Iris pigment epithelial cell (primary cell): ENCODE measurements at regions not wholly inside any gene's neighbourhood (a gene's known extent, or its start where the extent isn't known, plus 50 kb on each side); places are given as distances from the start of the nearest gene placed in this dataset.
"Not testable (repeated sequence)": the region's sequence is repeated elsewhere in the genome, so short reads cannot be mapped to it uniquely, and the experiment has no call there.

Experiments used
- DNase-seq: peaks from one replicate; pipeline ENCODE4 v3.0.0-alpha.2; 2011; ENCODE audit warnings: low read depth

GRCh38 chr16:21487956-21488355 lies 111.4 kb upstream of the METTL9 start:
- DNase-seq: not testable (repeated sequence)

DNA sequence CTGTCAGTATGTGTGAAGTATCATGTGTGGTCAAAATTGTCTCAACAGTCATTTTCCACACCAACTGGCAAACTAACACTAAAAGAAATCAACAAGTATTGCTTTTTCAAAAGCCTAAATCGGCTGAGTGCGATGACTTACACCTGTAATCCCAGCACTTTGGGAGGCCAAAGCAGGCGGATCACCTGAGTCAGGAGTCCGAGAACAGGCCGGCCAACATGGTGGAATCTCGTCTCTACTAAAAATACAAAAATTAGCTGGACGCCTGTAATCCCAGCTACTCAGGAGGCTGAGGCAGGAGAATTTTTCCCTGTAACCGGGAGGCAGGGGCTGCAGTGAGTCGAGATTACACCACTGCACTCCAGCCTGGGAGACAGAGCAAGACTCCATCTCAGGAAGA lies 100.3 kb upstream of the METTL9 start:
- not testable (repeated sequence) for DNase-seq

DNA sequence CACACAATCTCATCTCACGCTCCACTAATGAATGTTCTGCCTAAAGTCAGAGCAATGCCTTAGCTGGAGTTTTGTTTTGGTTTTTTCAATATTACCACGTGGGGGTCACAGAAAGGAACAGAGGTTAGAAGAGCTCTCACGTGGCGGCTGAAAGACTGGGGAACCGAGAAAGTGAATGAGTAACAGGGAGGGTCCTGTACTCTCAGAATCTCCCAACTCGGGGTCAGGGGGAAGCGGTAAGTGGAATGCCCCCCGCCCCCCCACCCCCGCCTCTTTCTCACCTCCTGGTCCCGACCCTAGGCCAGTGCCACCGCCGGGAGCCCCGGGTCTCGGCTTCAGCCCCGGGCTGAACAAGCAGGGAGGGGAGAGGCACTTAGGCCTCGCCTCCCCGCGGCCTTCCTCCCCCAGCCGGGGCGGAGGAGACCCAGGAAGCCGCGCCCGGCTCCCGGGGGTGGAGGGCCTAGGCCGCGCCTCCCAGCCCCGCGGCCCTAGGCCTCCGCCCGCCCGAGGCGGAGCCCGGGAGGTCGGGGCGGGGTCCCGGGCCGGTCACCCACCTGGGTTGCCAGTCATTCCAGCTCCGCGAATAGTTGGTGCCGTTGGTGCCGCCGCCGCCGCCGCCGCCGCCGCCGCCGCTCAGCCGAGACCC lies 98.0 kb upstream of the METTL9 start:
- peak; percentile 59 for DNase-seq

DNA sequence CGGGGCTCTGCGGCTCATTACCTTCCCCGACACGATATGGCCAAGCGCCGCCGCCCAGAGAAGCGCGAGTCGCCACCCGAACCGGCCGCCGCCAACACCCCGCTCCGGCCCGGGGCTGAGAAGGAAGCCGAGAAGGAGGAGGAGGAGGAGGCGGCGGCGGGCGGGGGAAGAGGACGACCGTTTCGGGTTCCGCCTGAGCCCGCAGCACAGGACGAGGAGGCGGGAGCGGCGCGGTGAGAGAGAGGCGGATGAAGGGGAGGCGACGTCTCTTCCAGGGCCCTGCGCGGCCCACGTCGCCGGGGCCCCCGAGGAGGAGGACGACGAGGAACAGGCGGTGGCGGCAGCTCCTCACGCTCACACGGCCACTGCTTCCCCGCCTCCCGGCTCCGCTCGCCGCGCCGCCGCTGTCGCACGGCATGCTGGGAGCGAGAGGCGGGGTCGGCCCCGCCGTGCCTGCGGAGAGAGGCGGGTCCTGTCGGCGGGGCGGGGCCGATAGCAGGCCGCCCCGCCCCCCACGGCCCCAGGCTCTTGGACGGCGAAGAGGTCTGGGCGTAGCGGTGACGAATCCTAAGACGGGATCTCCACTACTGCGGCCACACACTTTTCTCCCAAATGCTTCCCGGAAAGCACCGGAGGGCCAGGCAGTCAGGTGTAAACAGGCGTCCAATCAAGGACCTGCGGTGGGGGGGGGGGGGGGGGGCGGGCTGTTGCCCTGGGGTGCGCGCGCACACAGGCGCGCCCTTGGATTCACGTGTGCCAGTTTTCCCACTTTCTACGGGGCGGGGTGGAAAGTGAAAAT lies 97.3 kb upstream of the METTL9 start:
- peak; percentile 97 for DNase-seq

DNA sequence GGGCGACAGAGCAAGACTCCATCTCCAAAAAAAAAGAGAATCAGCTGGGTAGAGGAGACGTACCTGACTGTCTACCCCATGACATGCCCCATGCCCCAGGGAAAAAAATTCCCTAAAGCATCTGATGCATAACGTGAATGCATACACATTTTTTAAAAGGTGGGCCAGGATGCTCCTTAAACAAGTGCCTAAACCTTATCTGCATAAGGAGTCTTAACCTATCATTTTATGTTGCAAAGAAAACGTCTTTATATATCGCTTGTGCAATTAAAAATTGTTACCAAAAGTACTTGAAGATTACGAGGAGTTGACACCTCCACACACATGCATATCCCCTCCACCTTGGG lies 95.8 kb upstream of the METTL9 start:
- not testable (repeated sequence) for DNase-seq

DNA sequence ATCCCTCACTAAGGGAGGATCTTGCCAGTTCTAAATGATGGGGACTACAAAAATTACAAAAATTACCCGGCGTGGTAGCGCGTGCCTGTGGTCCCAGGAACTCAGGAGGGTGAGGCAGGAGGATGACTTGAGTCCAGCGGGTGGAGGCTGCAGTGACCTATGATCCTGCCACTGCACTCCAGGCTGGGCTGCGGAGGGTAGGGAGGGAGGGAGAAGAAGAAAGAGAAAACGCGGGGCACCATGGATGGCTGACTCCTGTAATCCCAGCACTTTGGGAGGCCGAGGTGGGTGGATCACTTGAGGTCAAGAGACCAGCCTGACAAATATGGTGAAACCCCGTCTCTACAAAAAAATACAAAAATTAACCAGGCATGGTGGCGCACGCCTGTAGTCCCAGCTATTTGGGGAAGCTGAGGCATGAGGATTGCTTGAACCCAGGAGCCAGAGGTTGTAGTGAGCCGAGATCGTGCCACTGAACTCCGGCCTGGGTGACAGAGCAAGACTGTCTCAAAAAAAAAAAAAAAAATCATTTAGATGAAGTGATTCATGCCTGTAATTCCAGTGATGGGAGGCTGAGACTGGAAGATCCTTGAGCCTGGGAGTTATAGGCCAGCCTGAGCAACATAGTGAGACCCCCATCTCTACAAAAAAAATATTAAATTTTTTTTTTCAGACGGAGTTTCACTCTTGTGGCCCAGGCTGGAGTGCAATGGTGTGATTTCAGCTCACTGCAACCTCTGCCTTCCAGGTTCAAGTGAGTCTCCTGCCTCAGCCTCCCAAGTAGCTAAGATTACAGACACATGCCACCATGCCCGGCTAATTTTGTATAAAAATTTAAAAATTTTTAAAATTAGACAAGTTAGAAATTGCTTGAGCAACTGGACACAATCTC lies 95.2 kb upstream of the METTL9 start:
- not testable (repeated sequence) for DNase-seq

DNA sequence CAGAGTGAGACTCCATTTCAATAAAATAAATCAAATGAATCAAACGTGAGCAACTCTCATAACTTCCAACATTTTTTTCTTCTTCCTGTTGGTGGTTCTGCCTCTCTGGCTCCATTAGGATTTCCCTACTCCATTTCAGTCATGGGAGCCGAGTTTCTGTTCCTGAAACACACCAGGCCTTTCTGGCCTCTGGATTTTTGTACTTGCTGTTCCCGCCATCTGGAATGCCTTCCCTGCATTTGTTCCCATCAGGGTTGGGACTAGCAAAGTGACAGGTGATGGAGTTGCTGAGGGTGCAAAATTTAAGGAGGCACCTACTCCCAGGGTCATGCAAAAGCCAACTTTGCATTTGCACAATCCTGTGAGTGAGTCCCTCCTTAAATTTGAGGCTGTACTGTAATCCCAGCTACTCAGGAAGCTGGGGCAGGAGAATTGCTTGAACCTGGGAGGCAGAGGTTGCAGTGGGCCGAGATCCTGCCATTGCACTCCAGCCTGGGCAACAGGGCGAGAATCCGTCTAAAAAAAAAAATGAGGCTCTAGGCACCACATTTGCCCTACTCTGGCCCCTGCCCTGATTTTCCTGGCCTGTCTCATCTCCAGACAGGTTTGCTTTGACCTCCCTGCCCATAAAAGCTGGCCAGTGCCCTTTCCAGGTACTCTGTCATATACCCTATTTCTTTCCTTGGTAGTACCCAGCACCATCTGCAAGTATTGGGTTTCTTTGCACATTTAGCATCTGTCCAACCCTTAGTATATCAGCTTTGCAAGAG lies 93.4 kb upstream of the METTL9 start:
- not testable (repeated sequence) for DNase-seq

- DNase-seq: not testable (repeated sequence)
Measured at GRCh38 chr16:21506857-21507456, 92.4 kb upstream of the METTL9 start.

GRCh38 chr16:21507631-21508305 lies 91.6 kb upstream of the METTL9 start:
- DNase-seq: not testable (repeated sequence)

DNA sequence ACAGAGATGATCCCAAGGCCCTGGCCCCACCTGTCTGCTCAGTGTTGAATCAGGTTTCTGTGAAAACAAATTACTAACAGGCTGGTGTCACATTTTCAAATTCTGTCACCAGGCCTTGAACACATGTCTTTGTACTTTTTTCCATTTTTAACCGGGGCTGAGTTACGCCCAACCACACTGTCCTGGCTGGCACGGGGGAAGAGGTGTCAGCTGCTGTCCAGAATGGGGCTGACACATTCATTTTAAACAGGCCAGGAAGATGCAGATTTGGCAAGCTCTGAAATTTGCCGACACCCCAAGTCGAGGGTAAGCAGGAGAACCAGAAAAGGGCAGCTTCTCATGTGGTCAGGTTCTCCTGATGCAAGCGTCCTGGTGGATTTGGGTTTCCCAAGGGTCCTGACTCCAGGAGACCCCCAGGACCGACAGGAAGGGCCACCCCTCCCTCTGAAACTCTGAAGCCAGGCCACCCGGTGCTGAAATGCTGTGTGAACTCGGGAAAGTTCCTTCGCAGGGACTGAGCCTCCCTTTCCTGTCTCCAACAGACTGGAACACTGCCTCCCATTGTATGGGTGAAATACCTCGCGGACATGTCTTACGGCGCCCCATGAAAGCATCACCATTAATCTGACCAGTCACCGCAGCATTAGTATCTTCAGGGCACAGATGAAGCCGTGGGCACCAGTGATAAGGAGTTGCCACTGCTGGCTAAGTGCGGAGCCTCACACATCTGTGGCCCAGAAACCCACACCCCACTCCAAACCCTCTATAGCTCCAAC lies 90.5 kb upstream of the METTL9 start:
- not testable (repeated sequence) for DNase-seq

- DNase-seq: not testable (repeated sequence)
Measured at GRCh38 chr16:21509437-21510086, 89.8 kb upstream of the METTL9 start.

DNA sequence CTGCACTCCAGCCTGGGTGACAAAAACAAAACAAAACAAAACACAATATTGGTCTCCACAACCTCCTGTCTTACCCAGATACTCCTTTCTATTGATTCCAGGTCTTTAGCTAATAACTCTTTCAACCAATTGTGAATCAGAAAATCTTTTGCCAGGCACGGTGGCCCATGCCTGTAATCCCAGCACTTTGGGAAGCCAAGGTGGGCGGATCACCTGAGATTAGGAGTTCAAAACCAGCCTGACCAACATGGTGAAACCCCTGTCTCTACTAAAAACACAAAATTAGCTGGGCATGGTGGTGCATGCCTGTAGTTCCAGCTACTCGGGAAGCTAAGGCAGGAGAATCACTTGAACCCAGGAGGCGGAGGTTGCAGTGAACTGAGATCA lies 88.5 kb upstream of the METTL9 start:
- DNase-seq: not testable (repeated sequence)

DNA sequence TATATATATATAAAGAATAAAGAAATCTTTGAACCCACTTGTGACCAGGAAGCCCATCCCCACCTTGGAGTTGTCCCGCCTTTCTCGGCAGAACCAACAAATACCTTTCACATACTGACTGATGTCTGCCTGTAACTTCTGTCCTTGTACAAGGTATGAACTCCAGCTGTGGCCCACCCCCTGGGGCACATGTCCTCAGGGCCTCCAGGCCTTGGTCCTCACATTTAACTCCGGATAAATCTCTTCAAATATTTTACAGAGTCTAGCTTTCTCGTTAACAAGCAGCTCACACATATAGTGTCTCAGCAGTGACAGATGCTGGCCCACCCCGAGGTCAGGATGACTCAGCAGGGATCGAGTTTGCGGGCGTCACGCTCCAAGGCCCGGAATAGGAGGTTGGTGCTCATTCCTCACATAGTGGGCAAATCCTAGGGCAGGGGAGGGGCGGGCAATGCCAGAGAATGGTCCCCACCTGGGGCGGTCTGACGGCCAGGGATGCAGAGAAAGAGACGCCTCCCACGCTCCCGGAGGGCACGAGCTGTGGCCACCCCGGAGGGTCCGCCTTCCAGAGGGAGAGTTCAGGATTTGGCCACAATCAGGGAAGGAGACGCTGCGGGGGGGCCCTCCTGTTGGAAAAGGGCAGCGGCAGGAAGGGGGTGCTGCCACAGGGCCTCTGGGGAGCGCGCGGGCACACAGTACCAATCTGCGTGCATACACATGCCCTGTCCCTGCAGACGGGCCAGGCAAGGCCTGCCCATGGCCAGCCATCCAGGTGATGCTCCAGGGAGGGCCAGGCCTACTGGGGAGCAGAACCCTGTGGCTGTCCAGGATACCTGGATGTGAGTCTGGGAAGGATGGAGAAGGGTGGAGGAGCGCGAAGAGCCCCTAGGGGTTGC lies 87.8 kb upstream of the METTL9 start:
- peak; percentile 61 for DNase-seq

DNA sequence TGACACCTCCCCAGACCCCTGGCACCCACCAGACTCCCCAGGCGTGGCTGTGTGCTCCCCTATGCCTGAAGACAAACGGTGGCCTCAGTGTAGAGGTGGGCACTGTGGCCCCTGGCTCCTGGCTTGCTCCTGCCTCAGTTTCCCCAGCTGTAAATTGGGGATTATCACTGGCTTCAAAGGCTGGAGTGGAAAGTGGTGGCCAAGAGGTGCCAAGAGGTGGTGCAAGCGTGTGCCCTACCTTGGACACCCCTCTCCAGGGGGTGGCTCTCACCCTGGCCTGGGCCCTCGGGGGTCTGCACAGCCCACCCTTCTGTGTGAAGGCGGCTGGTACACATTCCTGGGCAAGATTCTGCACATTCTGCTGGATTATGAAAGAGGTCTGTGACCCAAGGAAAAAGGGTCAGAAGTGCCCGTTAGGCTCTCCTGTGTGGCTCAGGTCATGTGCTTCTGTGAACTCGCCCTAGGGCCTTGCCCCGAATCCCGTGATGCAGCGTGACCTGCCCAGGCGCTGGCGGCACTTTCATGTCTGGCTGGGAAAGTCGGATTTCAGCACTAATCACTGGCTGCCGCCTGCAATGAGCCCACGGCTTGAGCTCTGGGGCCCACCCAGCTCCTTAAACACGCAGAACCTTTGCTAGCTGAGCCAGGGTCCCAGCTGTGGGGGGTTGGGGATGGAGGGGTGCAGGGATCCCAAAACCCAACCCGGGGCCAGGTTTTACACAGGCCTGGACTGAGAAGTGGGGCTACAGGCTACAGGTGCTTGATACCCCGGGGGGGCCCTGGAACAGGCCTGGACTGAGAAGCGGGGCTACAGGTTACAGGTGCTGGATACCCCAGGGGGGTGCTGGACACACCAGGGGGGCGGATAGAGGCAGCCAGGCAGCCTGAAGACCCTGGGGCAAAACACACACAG lies 86.8 kb upstream of the METTL9 start:
- DNase-seq: not testable (repeated sequence)

DNA sequence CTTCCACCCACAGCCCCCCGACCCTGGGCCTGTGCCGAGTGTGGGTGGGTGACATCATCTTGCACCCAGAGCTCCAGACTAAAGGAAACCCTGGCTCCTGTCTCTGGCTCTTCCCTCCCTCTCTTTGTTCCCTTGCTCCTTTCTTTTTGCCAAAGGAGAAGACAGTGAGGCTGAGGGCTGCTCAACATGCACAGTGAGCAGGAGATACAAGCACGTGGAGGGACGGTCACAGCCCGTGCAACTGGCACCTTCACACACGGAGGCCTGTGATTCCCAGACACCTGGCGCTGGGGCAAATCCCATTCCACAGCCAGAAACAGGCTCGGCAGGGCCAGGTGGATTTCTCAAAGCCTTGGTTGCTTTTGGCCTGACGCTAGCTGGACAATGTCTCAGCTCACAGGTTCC lies 86.0 kb upstream of the METTL9 start:
- DNase-seq: not testable (repeated sequence)

DNA sequence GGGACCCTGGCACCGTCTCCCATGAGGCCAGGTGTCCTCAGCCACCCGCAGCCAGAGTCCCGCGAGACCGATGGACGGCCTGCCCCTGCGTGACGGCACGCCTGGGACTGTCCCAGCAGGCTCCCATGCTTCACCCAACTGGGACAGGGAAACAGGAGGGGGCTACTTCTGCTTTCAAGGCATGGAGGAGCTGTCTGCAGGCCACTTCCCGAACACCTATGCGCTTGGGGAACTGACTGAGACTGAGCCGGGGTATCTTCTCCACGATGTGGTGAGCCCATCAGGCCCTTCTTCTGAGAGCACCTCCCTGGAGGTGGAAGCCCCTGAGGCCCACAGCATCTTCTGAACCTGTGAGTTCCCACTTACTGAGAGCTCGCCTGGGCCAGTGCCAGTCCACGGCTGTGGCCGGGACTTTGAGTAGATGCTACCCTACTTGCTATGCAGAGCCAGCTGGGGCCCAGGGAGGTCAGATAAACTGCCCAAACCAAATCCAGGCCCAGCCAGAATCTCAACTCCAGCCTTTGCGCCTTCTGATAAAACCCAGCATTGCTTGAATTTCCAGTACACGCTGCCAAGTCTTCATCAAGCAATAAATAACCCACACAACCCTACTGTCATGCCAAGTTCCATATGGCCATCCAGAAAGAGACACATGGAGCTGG lies 85.4 kb upstream of the METTL9 start:
- not testable (repeated sequence) for DNase-seq

DNA sequence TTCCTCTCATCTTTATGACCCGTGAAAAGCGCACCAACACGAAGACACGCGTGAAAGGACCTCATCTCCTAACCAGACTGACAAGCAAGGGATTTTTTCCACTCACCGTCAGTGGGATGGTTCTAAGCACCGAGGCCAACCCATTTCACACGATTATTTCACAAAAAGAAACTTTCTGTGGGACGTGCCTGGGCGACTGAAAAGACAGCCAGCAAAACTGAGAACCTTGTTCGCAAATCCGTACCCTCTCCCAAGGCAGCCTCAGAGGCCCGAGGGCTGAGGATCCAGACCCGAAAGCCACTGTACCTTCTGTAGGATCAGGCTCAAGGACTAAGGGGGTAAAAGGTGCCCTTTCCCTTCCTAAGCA lies 84.9 kb upstream of the METTL9 start:
- not testable (repeated sequence) for DNase-seq
